ENCODE measurements at regions not wholly inside any gene's neighbourhood (a gene's known extent, or its start where the extent isn't known, plus 50 kb on each side); places are given as distances from the start of the nearest gene placed in this dataset.

GRCh38 chr13:29996316-29996715 lies 145.9 kb upstream of the UBL3 start:
- no peaks in the 10 kb centered on the region for H3K27me3 ChIP-seq (ENCODE audit: low read depth)
- no peak for DNase-seq (ENCODE audit: low spot score in 2 of 2)
- no peaks in the 10 kb centered on the region for H3K36me3 ChIP-seq (replicated peaks)
- no peaks in the 10 kb centered on the region for H3K9me3 ChIP-seq
- H3K4me1 ChIP-seq = no peaks in the 10 kb centered on the region
- H3K4me3 ChIP-seq = no peak overlapping the region
- in situ Hi-C loops (cut with MboI; ENCODE audit: low sequenced_read_pairs) = no loop called here

GRCh38 chr13:29994911-29995595 lies 144.6 kb upstream of the UBL3 start:
- Histone ChIP-seq H3K36me3 (replicated peaks) (no peaks in the 10 kb centered on the region), H3K4me1 (no peaks in the 10 kb centered on the region), H3K27me3 (ENCODE audit: low read depth) (no peaks in the 10 kb centered on the region), H3K9me3 (no peaks in the 10 kb centered on the region), H3K4me3 (no peak overlapping the region)
- DNase-seq (ENCODE audit: low spot score in 2 of 2) = no peak
- in situ Hi-C loops (cut with MboI; ENCODE audit: low sequenced_read_pairs) = no loop called here

GRCh38 chr13:29993716-29994488 lies 143.5 kb upstream of the UBL3 start:
- no peaks in the 10 kb centered on the region for H3K9me3 ChIP-seq
- no peaks in the 10 kb centered on the region for H3K4me1 ChIP-seq
- in situ Hi-C loops (cut with MboI; ENCODE audit: low sequenced_read_pairs) = no loop called here
- H3K27me3 ChIP-seq (ENCODE audit: low read depth) = no peaks in the 10 kb centered on the region
- H3K36me3 ChIP-seq (replicated peaks) = no peaks in the 10 kb centered on the region
- H3K4me3 ChIP-seq = no peak overlapping the region
- DNase-seq (ENCODE audit: low spot score in 2 of 2) = no peak

- H3K4me1 ChIP-seq = no peaks in the 10 kb centered on the region
- no peaks in the 10 kb centered on the region for H3K36me3 ChIP-seq (replicated peaks)
- in situ Hi-C loops (cut with MboI; ENCODE audit: low sequenced_read_pairs) = no loop called here
- H3K27me3 ChIP-seq (ENCODE audit: low read depth) = no peaks in the 10 kb centered on the region
- DNase-seq (ENCODE audit: low spot score in 2 of 2) = no peak
- H3K9me3 ChIP-seq = no peaks in the 10 kb centered on the region
- no peak overlapping the region for H3K4me3 ChIP-seq
Measured at GRCh38 chr13:29993196-29993595, 142.8 kb upstream of the UBL3 start.

- Histone ChIP-seq H3K27me3 (ENCODE audit: low read depth) (no peaks in the 10 kb centered on the region), H3K9me3 (no peaks in the 10 kb centered on the region), H3K36me3 (replicated peaks) (no peaks in the 10 kb centered on the region), H3K4me1 (no peaks in the 10 kb centered on the region), H3K4me3 (no peak overlapping the region)
- in situ Hi-C loops (cut with MboI; ENCODE audit: low sequenced_read_pairs) = no loop called here
- no peak for DNase-seq (ENCODE audit: low spot score in 2 of 2)
Measured at GRCh38 chr13:29991343-29991742, 140.9 kb upstream of the UBL3 start.

GRCh38 chr13:29987340-29987739 lies 136.9 kb upstream of the UBL3 start:
- H3K4me1 ChIP-seq = no peaks in the 10 kb centered on the region
- H3K9me3 ChIP-seq = peaks cover 3% of the 10 kb centered on the region; the same call in 1 of the 2 replicates
- in situ Hi-C loops (cut with MboI; ENCODE audit: low sequenced_read_pairs) = no loop called here
- no peak for DNase-seq (ENCODE audit: low spot score in 2 of 2)
- no peak overlapping the region for H3K4me3 ChIP-seq
- no peaks in the 10 kb centered on the region for H3K27me3 ChIP-seq (ENCODE audit: low read depth)
- H3K36me3 ChIP-seq (replicated peaks) = no peaks in the 10 kb centered on the region

GRCh38 chr13:29980339-29980738 lies 129.9 kb upstream of the UBL3 start:
- in situ Hi-C loops (cut with MboI; ENCODE audit: low sequenced_read_pairs) = no loop called here
- Histone ChIP-seq H3K9me3 (no peaks in the 10 kb centered on the region), H3K27me3 (ENCODE audit: low read depth) (no peaks in the 10 kb centered on the region), H3K4me3 (no peak overlapping the region), H3K4me1 (no peaks in the 10 kb centered on the region), H3K36me3 (replicated peaks) (no peaks in the 10 kb centered on the region)
- DNase-seq (ENCODE audit: low spot score in 2 of 2) = no peak

GRCh38 chr13:29978211-29978610 lies 127.8 kb upstream of the UBL3 start:
- Histone ChIP-seq H3K4me1 (no peaks in the 10 kb centered on the region), H3K27me3 (ENCODE audit: low read depth) (no peaks in the 10 kb centered on the region), H3K4me3 (no peak overlapping the region), H3K36me3 (replicated peaks) (no peaks in the 10 kb centered on the region), H3K9me3 (no peaks in the 10 kb centered on the region)
- in situ Hi-C loops (cut with MboI; ENCODE audit: low sequenced_read_pairs) = no loop called here
- no peak for DNase-seq (ENCODE audit: low spot score in 2 of 2)

GRCh38 chr13:29977476-29978120 lies 127.2 kb upstream of the UBL3 start:
- in situ Hi-C loops (cut with MboI; ENCODE audit: low sequenced_read_pairs) = no loop called here
- H3K9me3 ChIP-seq = no peaks in the 10 kb centered on the region
- DNase-seq (ENCODE audit: low spot score in 2 of 2) = no peak
- H3K36me3 ChIP-seq (replicated peaks) = no peaks in the 10 kb centered on the region
- H3K27me3 ChIP-seq (ENCODE audit: low read depth) = no peaks in the 10 kb centered on the region
- no peak overlapping the region for H3K4me3 ChIP-seq
- H3K4me1 ChIP-seq = no peaks in the 10 kb centered on the region

GRCh38 chr13:29976535-29976934 lies 126.1 kb upstream of the UBL3 start:
- no peaks in the 10 kb centered on the region for H3K4me1 ChIP-seq
- no peaks in the 10 kb centered on the region for H3K9me3 ChIP-seq
- no peak overlapping the region for H3K4me3 ChIP-seq
- in situ Hi-C loops (cut with MboI; ENCODE audit: low sequenced_read_pairs) = no loop called here
- DNase-seq (ENCODE audit: low spot score in 2 of 2) = no peak
- no peaks in the 10 kb centered on the region for H3K27me3 ChIP-seq (ENCODE audit: low read depth)
- H3K36me3 ChIP-seq (replicated peaks) = no peaks in the 10 kb centered on the region

- in situ Hi-C loops (cut with MboI; ENCODE audit: low sequenced_read_pairs) = no loop called here
- Histone ChIP-seq H3K27me3 (ENCODE audit: low read depth) (no peaks in the 10 kb centered on the region), H3K4me1 (no peaks in the 10 kb centered on the region), H3K4me3 (no peak overlapping the region), H3K9me3 (no peaks in the 10 kb centered on the region), H3K36me3 (replicated peaks) (no peaks in the 10 kb centered on the region)
- no peak for DNase-seq (ENCODE audit: low spot score in 2 of 2)
Measured at GRCh38 chr13:29975283-29975682, 124.9 kb upstream of the UBL3 start.

GRCh38 chr13:29969286-29969685 lies 118.9 kb upstream of the UBL3 start:
- Histone ChIP-seq H3K27me3 (ENCODE audit: low read depth) (no peaks in the 10 kb centered on the region), H3K36me3 (replicated peaks) (no peaks in the 10 kb centered on the region), H3K4me3 (no peak overlapping the region), H3K4me1 (no peaks in the 10 kb centered on the region), H3K9me3 (no peaks in the 10 kb centered on the region)
- no peak for DNase-seq (ENCODE audit: low spot score in 2 of 2)
- in situ Hi-C loops (cut with MboI; ENCODE audit: low sequenced_read_pairs) = no loop called here

GRCh38 chr13:29964181-29964845 lies 113.9 kb upstream of the UBL3 start:
- Histone ChIP-seq H3K9me3 (no peaks in the 10 kb centered on the region), H3K27me3 (ENCODE audit: low read depth) (no peaks in the 10 kb centered on the region), H3K4me1 (no peaks in the 10 kb centered on the region), H3K4me3 (no peak overlapping the region), H3K36me3 (replicated peaks) (no peaks in the 10 kb centered on the region)
- in situ Hi-C loops (cut with MboI; ENCODE audit: low sequenced_read_pairs) = no loop called here
- peak; percentile 22 to 30 for DNase-seq (ENCODE audit: low spot score in 2 of 2)

- H3K4me3 ChIP-seq = no peak overlapping the region
- no peaks in the 10 kb centered on the region for H3K4me1 ChIP-seq
- H3K27me3 ChIP-seq (ENCODE audit: low read depth) = peaks cover 1% of the 10 kb centered on the region; the same call in 1 of the 2 replicates
- no peaks in the 10 kb centered on the region for H3K9me3 ChIP-seq
- no peak for DNase-seq (ENCODE audit: low spot score in 2 of 2)
- no peaks in the 10 kb centered on the region for H3K36me3 ChIP-seq (replicated peaks)
- in situ Hi-C loops (cut with MboI; ENCODE audit: low sequenced_read_pairs) = no loop called here
Measured at GRCh38 chr13:29963089-29963488, 112.7 kb upstream of the UBL3 start.
